ENCODE measurements at regions not wholly inside any gene's neighbourhood (a gene's known extent, or its start where the extent isn't known, plus 50 kb on each side); places are given as distances from the start of the nearest gene placed in this dataset.

DNA sequence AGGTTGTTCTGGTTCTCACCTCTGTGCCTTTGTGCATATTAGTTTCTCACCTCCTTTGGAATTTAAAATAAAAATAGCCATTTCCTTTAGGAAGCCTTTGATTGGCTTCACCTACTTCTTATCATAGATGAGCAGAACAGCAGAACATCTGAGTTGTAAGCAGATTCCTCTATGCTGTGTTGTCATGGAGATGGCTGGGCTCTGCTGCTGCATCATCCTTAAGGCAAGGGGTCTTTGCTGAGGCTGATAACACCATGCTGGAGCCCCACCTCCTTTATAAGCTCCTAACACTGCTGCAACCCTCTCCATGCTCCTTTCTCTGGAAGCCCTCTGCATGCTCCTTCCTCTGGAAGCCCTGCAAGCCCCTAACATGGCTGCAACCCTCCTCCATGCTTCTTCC lies 276.5 kb upstream of the TCF21 start:
- no peaks in the 10 kb centered on the region for H3K36me3 ChIP-seq
- no peak overlapping the region for H3K4me3 ChIP-seq
- no peak for DNase-seq
- H3K27me3 ChIP-seq = 0 out of 2 replicates have a peak, but pooled peaks cover 5% of the 10 kb centered on the region
- H3K27ac ChIP-seq = no peak overlapping the region
- H3K9me3 ChIP-seq (replicated peaks) = no peaks in the 10 kb centered on the region
- peaks cover 10% of the 10 kb centered on the region for H3K4me1 ChIP-seq

DNA sequence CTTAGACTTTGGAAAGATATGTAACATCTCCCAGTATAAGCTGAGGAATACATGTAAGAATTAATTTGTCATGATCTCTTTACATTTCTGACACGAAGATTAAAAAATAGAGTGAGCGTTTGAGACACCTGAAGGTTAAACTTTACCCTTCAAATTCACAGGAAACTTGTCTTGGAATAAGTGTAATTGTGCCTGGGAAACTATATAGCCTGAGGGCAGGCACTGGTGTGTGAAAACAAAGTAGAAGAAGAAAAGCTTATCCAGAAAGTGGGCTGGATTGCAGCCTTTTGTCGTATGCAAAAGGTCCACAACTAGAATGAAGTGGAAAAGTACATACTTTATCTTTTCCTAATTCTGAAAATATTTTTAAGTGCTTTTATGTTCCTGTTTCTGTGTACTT lies 275.7 kb upstream of the TCF21 start:
- Histone ChIP-seq H3K4me3 (no peak overlapping the region), H3K4me1 (peaks cover 10% of the 10 kb centered on the region), H3K9me3 (replicated peaks) (no peaks in the 10 kb centered on the region), H3K36me3 (no peaks in the 10 kb centered on the region), H3K27me3 (0 out of 2 replicates have a peak, but pooled peaks cover 5% of the 10 kb centered on the region), H3K27ac (no peak overlapping the region)
- no peak for DNase-seq

DNA sequence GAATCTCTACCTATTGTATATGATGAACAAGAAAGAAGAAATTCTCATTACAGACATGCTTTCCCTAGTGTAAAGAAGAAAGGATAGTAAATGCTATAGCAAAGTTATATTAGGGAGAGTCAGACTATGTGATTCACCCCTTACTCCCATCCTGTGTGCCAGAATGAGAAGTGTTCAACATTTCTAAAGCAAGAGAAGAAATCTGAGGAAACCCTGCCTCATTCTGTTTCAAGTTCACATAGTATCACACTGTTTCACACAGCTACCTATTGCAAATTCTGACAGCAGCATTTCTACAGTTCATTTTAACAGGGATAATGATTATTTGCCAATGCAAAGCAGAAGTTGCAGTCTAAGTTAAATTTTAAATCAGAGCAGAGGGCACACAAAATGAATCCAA lies 267.2 kb upstream of the TCF21 start:
- Histone ChIP-seq H3K9me3 (replicated peaks) (no peaks in the 10 kb centered on the region), H3K27me3 (no peaks in the 10 kb centered on the region), H3K4me3 (no peak overlapping the region), H3K4me1 (no peaks in the 10 kb centered on the region), H3K36me3 (no peaks in the 10 kb centered on the region), H3K27ac (no peak overlapping the region)
- no peak for DNase-seq

DNA sequence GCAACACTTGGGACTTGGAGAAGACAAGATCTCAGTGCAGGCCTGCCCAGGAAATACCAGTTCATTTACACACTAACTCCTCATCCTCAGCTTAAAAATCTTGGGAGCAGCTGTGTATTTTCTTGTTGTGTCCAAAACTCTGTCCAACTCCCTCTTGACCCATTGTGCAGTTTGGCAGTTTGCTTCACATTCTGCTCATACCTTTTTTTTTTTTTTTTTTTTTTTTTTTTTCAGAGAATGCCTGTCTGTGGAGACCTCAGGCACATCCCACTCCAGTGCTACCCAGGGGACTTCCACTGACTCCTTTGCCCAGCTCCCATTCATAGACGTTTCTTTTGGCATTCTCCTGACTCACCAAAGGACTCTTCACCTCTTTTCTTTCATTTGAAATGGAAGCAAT lies 265.8 kb upstream of the TCF21 start:
- no peaks in the 10 kb centered on the region for H3K36me3 ChIP-seq
- DNase-seq = no peak
- no peak overlapping the region for H3K4me3 ChIP-seq
- H3K27me3 ChIP-seq = no peaks in the 10 kb centered on the region
- H3K27ac ChIP-seq = no peak overlapping the region
- no peaks in the 10 kb centered on the region for H3K9me3 ChIP-seq (replicated peaks)
- no peaks in the 10 kb centered on the region for H3K4me1 ChIP-seq

DNA sequence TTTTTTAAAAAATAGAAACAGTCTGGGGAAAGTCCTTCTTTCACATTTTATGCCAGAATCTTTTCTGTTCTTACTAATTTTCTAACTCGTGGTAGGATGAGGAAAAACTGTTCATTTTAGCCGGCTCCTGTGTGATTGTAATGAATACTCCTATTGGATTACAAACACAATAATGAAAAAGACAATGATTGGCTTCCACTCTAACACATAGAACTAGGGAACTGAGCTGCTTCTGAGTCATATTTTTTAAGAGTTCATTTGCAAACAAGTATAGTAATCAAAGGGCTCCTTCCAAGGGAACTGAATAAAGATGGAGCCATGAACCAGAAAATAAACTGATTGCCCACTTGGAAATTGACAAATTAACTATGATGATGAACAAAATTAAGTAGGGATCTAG lies 265.3 kb upstream of the TCF21 start:
- no peaks in the 10 kb centered on the region for H3K9me3 ChIP-seq (replicated peaks)
- no peak overlapping the region for H3K27ac ChIP-seq
- H3K27me3 ChIP-seq = no peaks in the 10 kb centered on the region
- no peak for DNase-seq
- H3K4me3 ChIP-seq = no peak overlapping the region
- H3K36me3 ChIP-seq = no peaks in the 10 kb centered on the region
- no peaks in the 10 kb centered on the region for H3K4me1 ChIP-seq

DNA sequence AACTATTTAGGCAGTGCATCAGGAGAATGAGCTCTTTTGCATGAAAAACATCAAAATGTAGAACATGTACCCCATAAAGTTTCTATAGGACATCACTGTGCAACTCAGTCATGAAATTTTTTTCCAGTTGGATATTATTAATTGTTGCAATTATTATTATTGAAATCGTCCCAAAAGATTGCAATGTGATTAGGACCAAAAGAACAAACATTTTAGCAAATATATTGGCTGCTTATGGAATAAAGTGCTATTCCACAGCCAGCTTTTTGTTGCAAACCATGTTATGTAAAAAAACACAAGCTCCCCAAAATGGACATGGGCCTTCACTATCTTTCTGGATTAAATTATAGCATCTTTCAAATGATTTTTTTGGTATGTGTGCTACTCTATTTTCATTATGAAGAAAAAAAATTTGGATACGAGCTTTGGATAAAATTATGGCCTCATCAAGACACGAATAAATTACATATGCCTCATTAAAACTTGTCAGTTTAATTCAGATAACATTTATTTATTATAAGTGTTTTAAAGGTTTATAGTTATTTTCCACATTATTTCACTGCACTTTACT lies 262.7 kb upstream of the TCF21 start:
- Histone ChIP-seq H3K27me3 (no peaks in the 10 kb centered on the region), H3K4me1 (peaks cover 10% of the 10 kb centered on the region), H3K4me3 (no peak overlapping the region), H3K36me3 (no peaks in the 10 kb centered on the region), H3K9me3 (replicated peaks) (no peaks in the 10 kb centered on the region), H3K27ac (no peak overlapping the region)
- DNase-seq = no peak

DNA sequence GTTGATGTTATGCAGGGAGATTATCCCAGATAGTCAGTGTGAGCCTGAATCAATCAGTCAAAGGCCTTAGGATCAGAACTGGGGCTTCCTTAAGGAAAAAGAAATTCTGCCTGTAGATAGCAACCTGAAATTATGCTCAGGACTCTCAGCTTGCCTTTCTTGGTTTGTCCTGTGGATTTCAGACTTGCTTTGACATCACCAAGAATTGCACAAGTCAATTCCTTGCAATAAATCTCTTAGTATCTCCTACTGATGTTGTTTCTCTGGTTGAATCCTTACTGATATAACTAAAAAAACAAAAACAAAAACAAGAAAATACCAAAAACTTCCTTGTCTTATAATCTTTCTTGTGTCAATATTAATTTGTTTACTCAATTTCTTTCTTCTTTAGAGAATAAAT lies 258.9 kb upstream of the TCF21 start:
- Histone ChIP-seq H3K27ac (peak overlapping the region; percentile 40; the same call in 1 of the 2 replicates), H3K9me3 (replicated peaks) (no peaks in the 10 kb centered on the region), H3K36me3 (no peaks in the 10 kb centered on the region), H3K4me3 (no peak overlapping the region), H3K27me3 (no peaks in the 10 kb centered on the region), H3K4me1 (peaks cover 13% of the 10 kb centered on the region)
- DNase-seq = no peak

DNA sequence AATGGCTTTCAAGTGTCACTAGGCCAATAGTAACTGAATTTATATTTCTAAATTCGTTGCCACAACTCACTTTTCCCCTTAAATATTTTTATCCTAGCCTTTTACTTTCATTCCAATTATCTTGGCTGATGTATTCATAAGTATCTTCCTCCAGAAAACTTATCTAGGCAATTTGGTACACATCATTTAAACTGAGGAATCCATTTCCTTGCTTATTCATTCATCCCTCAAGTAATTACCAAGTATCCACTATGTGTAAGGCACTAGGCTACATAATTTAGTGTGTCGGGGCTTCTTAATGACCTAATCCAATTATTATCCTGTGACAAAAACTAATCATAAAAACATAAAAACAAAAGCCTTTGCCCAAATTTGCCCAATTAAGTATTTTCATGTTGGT lies 258.3 kb upstream of the TCF21 start:
- DNase-seq = no peak
- Histone ChIP-seq H3K9me3 (replicated peaks) (no peaks in the 10 kb centered on the region), H3K4me3 (no peak overlapping the region), H3K4me1 (peaks cover 13% of the 10 kb centered on the region), H3K27me3 (no peaks in the 10 kb centered on the region), H3K27ac (peak overlapping the region; percentile 40), H3K36me3 (no peaks in the 10 kb centered on the region)

DNA sequence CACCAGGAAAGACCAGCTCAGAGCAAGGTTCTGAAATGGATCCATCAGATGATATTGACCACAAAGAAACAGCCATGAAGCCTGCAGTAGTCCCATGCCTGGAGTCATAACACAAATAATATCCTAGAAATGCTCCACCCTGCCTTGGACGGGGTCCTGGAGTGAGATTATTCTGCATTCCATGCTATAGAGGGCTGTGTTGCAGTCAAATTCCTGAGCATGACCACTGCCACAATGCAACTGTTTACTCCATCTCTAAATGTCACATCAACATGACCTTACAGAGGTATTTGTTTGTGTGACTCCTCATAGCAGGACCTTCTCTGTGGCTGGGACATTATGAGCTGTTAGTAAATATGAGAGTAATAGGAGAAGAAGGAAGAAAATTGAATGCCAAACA lies 257.5 kb upstream of the TCF21 start:
- Histone ChIP-seq H3K4me1 (peaks cover 13% of the 10 kb centered on the region), H3K27ac (peak overlapping the region; percentile 40; the same call in 1 of the 2 replicates)
- peak; percentile 24 to 30 for DNase-seq

DNA sequence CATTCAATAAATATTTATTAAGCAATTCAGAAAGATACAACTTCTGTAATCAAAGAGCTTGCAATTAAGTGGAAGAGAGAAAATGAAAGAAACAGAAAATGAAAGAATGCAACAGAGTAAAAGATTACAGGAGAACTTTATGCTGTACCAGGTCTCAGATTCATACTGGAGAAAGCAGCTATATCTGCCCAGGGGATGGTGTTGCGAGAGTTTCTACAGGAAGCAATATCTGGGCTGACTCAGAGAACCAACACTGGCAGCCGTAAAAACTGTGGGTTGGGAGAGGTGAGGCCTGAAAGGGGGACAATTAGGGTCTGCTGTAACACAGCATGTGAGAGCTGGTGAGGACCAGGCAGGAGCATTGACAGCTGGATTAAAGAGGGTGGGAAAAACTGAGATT lies 256.7 kb upstream of the TCF21 start:
- H3K27me3 ChIP-seq = no peaks in the 10 kb centered on the region
- H3K9me3 ChIP-seq (replicated peaks) = no peaks in the 10 kb centered on the region
- H3K36me3 ChIP-seq = no peaks in the 10 kb centered on the region
- H3K4me1 ChIP-seq = peaks cover 13% of the 10 kb centered on the region
- no peak overlapping the region for H3K4me3 ChIP-seq
- no peak overlapping the region for H3K27ac ChIP-seq
- no peak for DNase-seq

More for the DNA sequence above, 257.5 kb upstream of the TCF21 start:
- Histone ChIP-seq H3K9me3 (replicated peaks) (no peaks in the 10 kb centered on the region), H3K36me3 (no peaks in the 10 kb centered on the region), H3K4me3 (no peak overlapping the region), H3K27me3 (no peaks in the 10 kb centered on the region)

DNA sequence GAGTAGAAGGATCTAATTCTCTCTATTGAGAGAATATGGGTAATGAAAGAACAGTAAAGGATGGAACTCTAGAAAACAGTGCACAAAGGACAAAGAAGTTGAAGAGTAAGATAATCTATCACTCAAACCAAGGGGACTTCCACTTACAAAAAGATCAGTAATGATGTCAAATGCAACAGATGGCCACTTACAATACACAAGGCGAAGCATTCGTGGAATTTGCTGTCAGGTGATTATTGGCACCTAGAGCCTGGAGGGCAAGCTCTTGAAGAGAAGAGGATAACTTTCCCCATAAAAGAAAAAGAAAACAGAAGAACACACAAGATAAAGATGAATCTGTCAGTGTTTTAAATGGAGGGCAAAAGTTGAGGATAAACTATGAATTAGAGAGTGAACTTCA lies 256.0 kb upstream of the TCF21 start:
- H3K4me3 ChIP-seq = no peak overlapping the region
- H3K4me1 ChIP-seq = peaks cover 13% of the 10 kb centered on the region
- H3K9me3 ChIP-seq (replicated peaks) = no peaks in the 10 kb centered on the region
- no peak overlapping the region for H3K27ac ChIP-seq
- no peak for DNase-seq
- H3K36me3 ChIP-seq = no peaks in the 10 kb centered on the region
- H3K27me3 ChIP-seq = no peaks in the 10 kb centered on the region

DNA sequence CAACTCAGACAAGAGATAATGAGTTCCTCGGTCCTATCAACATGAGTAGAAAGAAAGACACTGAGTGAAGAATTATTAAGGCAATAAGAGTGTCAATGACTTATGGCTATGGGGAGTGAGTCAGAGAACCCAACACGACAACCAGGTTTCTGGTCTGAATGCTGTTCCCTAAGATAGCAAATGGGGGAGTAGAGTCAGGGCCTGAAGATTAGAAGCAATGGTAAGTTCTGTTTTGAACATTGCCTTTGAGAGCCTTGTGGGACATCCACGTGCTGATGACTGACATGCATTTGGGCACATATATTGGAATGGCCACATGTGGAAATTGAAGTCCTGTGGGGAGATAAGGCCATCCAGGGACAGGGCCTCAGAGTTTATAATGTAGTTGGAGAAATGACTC lies 254.4 kb upstream of the TCF21 start:
- H3K9me3 ChIP-seq (replicated peaks) = 0 out of 2 replicates have a peak, but pooled peaks cover 4% of the 10 kb centered on the region
- peaks cover 13% of the 10 kb centered on the region for H3K4me1 ChIP-seq
- no peaks in the 10 kb centered on the region for H3K36me3 ChIP-seq
- no peaks in the 10 kb centered on the region for H3K27me3 ChIP-seq
- no peak overlapping the region for H3K4me3 ChIP-seq
- DNase-seq = no peak
- no peak overlapping the region for H3K27ac ChIP-seq

DNA sequence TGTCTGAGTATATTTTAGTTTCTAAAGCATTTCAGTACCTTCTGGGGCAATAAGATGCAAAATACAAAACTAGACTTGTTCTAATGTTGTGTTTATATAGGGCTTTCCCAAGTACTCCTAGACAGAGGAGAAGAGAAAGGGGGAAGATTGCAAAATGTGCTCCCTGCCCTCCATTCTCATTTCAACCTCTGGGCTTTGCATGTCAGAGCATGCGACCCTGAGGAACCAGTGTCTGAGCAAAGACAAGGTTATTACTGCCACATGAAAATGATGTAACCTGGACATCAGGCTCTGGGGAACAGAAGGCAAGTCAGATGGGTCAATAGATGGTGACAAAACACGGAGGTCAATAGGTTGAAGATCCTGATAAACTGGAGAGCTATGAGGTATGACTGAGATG lies 253.5 kb upstream of the TCF21 start:
- Histone ChIP-seq H3K36me3 (no peaks in the 10 kb centered on the region), H3K4me1 (peaks cover 10% of the 10 kb centered on the region), H3K4me3 (no peak overlapping the region), H3K27ac (no peak overlapping the region), H3K9me3 (replicated peaks) (0 out of 2 replicates have a peak, but pooled peaks cover 4% of the 10 kb centered on the region), H3K27me3 (no peaks in the 10 kb centered on the region)
- DNase-seq = no peak

DNA sequence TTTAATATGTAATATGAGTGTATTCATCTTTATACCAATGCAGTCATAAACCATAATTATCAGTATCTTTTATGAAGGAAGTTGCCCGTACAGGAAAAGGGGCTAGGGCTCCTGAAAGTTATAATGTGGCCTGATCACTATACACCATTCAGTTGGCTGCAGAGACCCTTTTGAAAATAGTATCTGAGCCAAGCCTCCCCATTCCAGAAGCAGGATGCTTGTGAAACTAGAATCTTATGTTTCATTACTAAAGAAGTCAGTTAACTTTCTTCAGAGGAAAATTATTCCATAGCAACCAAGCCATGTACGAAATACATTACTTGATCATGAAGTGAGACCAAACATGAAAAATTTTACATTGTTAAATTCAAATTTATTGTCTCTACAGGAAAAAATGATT lies 251.5 kb upstream of the TCF21 start:
- DNase-seq = no peak
- H3K27ac ChIP-seq = no peak overlapping the region
- H3K36me3 ChIP-seq = no peaks in the 10 kb centered on the region
- no peaks in the 10 kb centered on the region for H3K27me3 ChIP-seq
- no peak overlapping the region for H3K4me3 ChIP-seq
- H3K4me1 ChIP-seq = no peaks in the 10 kb centered on the region
- H3K9me3 ChIP-seq (replicated peaks) = 0 out of 2 replicates have a peak, but pooled peaks cover 4% of the 10 kb centered on the region

DNA sequence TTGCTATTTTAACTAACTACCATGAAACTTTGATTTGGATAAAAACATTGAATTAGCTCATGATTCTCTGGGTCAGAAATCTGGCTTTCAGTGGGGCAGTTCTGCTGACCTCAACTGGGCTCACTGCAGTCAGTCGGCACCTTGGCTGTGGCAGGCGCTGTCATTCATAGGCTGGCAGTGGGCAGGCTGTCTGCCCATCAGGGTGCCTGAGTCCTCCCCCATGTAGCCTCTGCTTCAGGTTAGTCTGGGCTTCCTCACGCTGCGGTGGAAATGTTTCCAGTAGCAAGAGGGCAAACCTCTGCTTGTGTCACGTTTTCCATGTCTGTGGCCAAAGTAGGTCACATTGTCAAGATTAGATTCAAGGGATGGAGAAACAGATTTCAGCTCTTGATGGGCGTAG lies 251.0 kb upstream of the TCF21 start:
- Histone ChIP-seq H3K27ac (no peak overlapping the region), H3K4me1 (no peaks in the 10 kb centered on the region), H3K4me3 (no peak overlapping the region), H3K27me3 (no peaks in the 10 kb centered on the region), H3K36me3 (no peaks in the 10 kb centered on the region), H3K9me3 (replicated peaks) (0 out of 2 replicates have a peak, but pooled peaks cover 4% of the 10 kb centered on the region)
- no peak for DNase-seq

DNA sequence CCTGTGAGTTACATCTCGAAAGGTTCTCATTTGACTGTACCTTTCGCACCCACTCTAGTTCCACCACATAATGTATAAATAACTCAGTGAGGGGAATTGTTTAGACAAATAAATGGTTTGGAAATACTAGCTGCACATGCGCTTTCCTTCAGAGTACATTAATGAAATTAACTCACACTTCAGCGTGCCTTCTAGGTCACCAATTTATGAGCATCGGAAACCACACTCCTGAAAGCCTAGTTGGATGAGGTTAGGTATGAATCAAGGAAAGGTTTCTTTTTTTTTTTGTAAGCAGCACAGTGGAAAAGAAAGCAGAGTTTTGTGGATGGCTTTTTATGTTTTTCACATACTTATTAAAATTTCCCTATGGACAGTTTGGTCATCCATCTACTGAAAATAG lies 247.8 kb upstream of the TCF21 start:
- 0 out of 2 replicates have a peak, but pooled peaks cover 4% of the 10 kb centered on the region for H3K9me3 ChIP-seq (replicated peaks)
- H3K36me3 ChIP-seq = no peaks in the 10 kb centered on the region
- H3K4me3 ChIP-seq = no peak overlapping the region
- DNase-seq = no peak
- no peak overlapping the region for H3K27ac ChIP-seq
- H3K27me3 ChIP-seq = no peaks in the 10 kb centered on the region
- peaks cover 5% of the 10 kb centered on the region for H3K4me1 ChIP-seq
